ENCODE measurements at regions not wholly inside any gene's neighbourhood (a gene's known extent, or its start where the extent isn't known, plus 50 kb on each side); places are given as distances from the start of the nearest gene placed in this dataset.

DNA sequence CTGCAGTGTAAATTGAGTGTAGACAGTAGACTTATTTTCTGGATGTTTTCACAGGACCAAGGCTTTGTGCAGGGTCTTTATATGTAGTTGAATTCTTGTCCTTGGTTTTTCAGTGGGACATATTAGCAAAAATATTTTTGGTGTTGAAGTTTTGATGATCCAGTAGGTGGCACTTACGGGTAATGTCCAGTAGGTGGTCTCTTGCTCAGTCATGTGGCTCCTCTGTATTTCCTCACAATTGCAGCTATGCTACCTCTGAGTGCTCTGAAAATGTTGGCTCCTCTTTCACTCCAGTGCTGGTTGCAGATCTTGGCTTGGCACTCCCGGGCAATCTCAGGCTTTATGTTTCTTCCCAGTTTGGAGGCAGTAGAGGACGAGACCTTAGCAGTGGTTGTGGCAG lies 419.8 kb upstream of the AMOT start:
- TF ChIP-seq, protein P1, sequence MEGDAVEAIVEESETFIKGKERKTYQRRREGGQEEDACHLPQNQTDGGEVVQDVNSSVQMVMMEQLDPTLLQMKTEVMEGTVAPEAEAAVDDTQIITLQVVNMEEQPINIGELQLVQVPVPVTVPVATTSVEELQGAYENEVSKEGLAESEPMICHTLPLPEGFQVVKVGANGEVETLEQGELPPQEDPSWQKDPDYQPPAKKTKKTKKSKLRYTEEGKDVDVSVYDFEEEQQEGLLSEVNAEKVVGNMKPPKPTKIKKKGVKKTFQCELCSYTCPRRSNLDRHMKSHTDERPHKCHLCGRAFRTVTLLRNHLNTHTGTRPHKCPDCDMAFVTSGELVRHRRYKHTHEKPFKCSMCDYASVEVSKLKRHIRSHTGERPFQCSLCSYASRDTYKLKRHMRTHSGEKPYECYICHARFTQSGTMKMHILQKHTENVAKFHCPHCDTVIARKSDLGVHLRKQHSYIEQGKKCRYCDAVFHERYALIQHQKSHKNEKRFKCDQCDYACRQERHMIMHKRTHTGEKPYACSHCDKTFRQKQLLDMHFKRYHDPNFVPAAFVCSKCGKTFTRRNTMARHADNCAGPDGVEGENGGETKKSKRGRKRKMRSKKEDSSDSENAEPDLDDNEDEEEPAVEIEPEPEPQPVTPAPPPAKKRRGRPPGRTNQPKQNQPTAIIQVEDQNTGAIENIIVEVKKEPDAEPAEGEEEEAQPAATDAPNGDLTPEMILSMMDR (IDR thresholded peaks at IDR 0.05 in 8 of 11, conservative IDR thresholded peaks at IDR 0.05 in 3 of 11) = no peak
- TF ChIP-seq POLR2AphosphoS5 (IDR thresholded peaks at IDR 0.05) (no peak), POLR2A (IDR thresholded peaks at IDR 0.05) (no peak)
- Histone ChIP-seq H3K4me3 (no peak overlapping the region), H3K36me3 (no peaks in the 10 kb centered on the region), H3K9me3 (no peaks in the 10 kb centered on the region), H3K27ac (no peak overlapping the region), H3K4me1 (no peaks in the 10 kb centered on the region), H3K27me3 (replicated peaks in 1 of 7) (peaks cover 0 to 4% (median 0%) of the 10 kb centered on the region in 7 donors)
- no peak for DNase-seq
- WGBS, 5 donors = 45 to 94% (median 83%) methylated on average over 3 of the region's 3 CpGs
- intact Hi-C loops (cut with DNase I; ENCODE audit: low total_unique reads) = no loop called here

DNA sequence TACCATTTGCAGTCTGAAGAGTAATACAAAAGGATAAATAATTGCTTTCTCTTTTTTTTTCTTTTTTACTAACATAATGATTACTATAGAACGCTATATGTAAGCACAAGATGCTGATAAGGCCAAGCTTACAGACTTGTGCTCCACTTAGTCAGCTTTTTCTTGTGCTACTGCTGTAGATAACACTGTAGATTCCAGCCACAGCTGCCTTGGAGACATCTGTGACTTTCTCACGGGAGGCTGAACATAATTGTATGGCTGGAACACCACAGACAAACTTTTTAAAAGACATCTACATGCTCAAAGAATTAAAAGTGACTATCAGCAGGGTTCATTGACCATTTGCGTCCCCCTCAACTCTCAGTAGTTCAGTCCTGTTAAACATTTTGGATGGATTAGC lies 381.7 kb upstream of the AMOT start:
- 48 to 80% (median 68%) methylated on average over 3 of the region's 3 CpGs for WGBS, 5 donors
- intact Hi-C loops (cut with DNase I; ENCODE audit: low total_unique reads) = no loop called here

DNA sequence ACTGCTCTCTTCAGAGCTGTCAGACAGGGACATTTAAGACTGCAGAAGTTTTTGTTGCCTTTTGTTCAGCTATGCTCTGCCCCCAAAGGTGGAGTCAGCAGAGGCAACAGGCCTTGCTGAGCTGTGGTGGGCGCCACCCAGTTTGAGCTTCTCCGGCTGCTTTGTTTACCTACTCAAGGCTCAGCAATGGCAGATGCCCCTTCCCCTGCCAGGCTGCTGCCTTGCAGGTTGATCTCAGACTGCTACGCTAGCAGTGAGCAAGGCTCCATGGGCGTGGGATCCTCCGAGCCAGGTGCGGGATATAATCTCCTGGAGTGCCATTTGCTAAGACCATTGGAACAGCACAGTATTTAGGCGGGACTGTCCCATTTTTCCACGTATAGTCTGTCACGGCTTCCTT lies 371.4 kb upstream of the AMOT start:
- Histone ChIP-seq H3K4me3 (no peak overlapping the region), H3K4me1 (no peaks in the 10 kb centered on the region), H3K27me3 (replicated peaks in 1 of 7) (no peaks in the 10 kb centered on the region), H3K36me3 (no peaks in the 10 kb centered on the region), H3K9me3 (peaks cover 0 to 9% (median 0%) of the 10 kb centered on the region in 8 donors), H3K27ac (no peak overlapping the region)
- TF ChIP-seq POLR2A (IDR thresholded peaks at IDR 0.05) (no peak), POLR2AphosphoS5 (IDR thresholded peaks at IDR 0.05) (no peak)
- TF ChIP-seq, protein P1 (IDR thresholded peaks at IDR 0.05 in 8 of 11, conservative IDR thresholded peaks at IDR 0.05 in 3 of 11) = no peak
- 89 to 98% (median 94%) methylated on average over 4 to 9 of the region's 9 CpGs for WGBS, 5 donors
- intact Hi-C loops (cut with DNase I; ENCODE audit: low total_unique reads) = no loop called here
- DNase-seq = peak; percentile 34

More for the DNA sequence above, 381.7 kb upstream of the AMOT start:
- Histone ChIP-seq H3K27ac (no peak overlapping the region), H3K4me1 (no peaks in the 10 kb centered on the region), H3K9me3 (peaks cover 0 to 7% (median 0%) of the 10 kb centered on the region in 8 donors), H3K27me3 (replicated peaks in 1 of 7) (no peaks in the 10 kb centered on the region), H3K36me3 (no peaks in the 10 kb centered on the region), H3K4me3 (no peak overlapping the region)
- TF ChIP-seq, protein P1 (IDR thresholded peaks at IDR 0.05 in 8 of 11, conservative IDR thresholded peaks at IDR 0.05 in 3 of 11) = no peak
- TF ChIP-seq POLR2AphosphoS5 (IDR thresholded peaks at IDR 0.05) = no peak
- TF ChIP-seq POLR2A (IDR thresholded peaks at IDR 0.05) = no peak
- DNase-seq = no peak

DNA sequence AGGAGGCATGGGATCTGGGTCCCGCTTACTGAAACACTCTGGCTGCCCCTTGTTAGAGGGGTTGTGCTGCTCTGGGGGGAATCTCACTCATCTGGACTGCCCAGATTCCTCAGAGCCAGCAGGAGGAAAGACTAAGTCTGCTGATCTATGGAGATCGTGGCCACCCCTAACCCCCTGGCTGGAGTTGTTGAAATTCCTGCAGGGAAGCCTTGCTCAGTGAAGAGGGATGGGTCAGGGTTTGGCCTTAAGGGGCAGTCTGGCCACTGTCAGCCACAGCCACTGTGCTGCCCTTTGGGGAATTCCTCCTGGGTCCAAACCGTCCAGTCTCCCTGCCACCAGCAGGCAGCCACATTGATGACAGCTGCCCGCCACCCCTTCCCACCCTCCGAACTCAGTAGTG lies 362.0 kb upstream of the AMOT start:
- Histone ChIP-seq H3K9me3 (peaks cover 0 to 35% (median 13%) of the 10 kb centered on the region in 8 donors), H3K27me3 (replicated peaks in 1 of 7) (no peaks in the 10 kb centered on the region), H3K4me3 (no peak overlapping the region), H3K27ac (no peak overlapping the region), H3K36me3 (no peaks in the 10 kb centered on the region), H3K4me1 (no peaks in the 10 kb centered on the region)
- WGBS, 5 donors = 79 to 100% (median 89%) methylated on average over 3 to 5 of the region's 5 CpGs
- intact Hi-C loops (cut with DNase I; ENCODE audit: low total_unique reads) = no loop called here
- DNase-seq = no peak
- TF ChIP-seq POLR2AphosphoS5 (IDR thresholded peaks at IDR 0.05) (no peak), POLR2A (IDR thresholded peaks at IDR 0.05) (no peak)
- TF ChIP-seq, protein P1 (IDR thresholded peaks at IDR 0.05 in 8 of 11, conservative IDR thresholded peaks at IDR 0.05 in 3 of 11) = no peak
